Large intestine (tissue), 3 donors: ENCODE measurements at regions not wholly inside any gene's neighbourhood (a gene's known extent, or its start where the extent isn't known, plus 50 kb on each side); places are given as distances from the start of the nearest gene placed in this dataset.

Source experiments
- DNase-seq, 2 donors: peaks; one replicate each; pipeline versions ENCODE4 v3.0.0 to v3.0.0-alpha.2; 2013
- H3K27ac ChIP-seq: one replicate; pipeline ENCODE4 v1.5.1; 2013; ENCODE audit warnings: low read length
- H3K27me3 ChIP-seq: 2 replicates; pipeline ENCODE4 v1.6.1; 2013; ENCODE audit warnings: low read length; ENCODE audit not compliant: control insufficient read depth, insufficient read depth
- H3K36me3 ChIP-seq: 2 replicates; pipeline ENCODE4 v1.6.1; 2013; ENCODE audit warnings: low read length; ENCODE audit not compliant: control insufficient read depth, insufficient read depth
- H3K4me1 ChIP-seq: one replicate; pipeline ENCODE4 v1.6.1; 2013; ENCODE audit warnings: low read length; ENCODE audit not compliant: control insufficient read depth, insufficient read depth
- H3K4me3 ChIP-seq: one replicate; pipeline ENCODE4 v1.5.1; 2013; ENCODE audit warnings: low read length
- H3K9me3 ChIP-seq: one replicate; pipeline ENCODE4 v1.6.1; 2013; ENCODE audit warnings: mild to moderate bottlenecking, low read depth, low read length, moderate library complexity; ENCODE audit not compliant: control insufficient read depth
- WGBS: methylation state at CpG from one replicate; pipeline ENCODE4 v1.1.5; 2013; ENCODE audit warnings: low lambda C conversion rate; ENCODE audit not compliant: insufficient coverage; 5-methylcytosine and 5-hydroxymethylcytosine counted together

GRCh38 chr2:138948070-138948539 lies 167.9 kb upstream of the NXPH2 start:
- no CpG with 5 or more reads among the region's 1 CpG for WGBS
- no peak overlapping the region for H3K27ac ChIP-seq
- peak in 1 of 2 donors; percentile 5 for DNase-seq

DNA sequence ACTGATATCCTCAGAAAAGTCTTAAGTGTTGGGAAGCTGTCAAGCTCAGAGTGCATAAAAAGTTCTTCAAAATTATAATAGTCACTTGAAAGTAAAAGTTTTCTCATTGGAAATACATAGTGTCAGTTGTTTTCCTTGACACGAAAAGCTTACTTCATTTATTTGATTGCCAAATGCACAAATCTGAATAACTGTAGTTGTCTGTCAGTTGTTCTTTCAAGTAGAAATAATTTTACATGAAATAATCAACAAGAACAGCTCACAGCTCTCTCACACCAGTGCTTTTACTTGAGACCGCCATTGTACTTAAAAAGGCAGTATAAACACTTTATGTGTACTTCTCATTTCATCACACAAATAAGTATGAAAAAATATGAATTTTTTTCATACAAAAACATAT lies 163.3 kb upstream of the NXPH2 start:
- no peaks in the 10 kb centered on the region for H3K36me3 ChIP-seq
- H3K9me3 ChIP-seq = no peaks in the 10 kb centered on the region
- no peak overlapping the region for H3K4me3 ChIP-seq
- DNase-seq = no peak
- 100% methylated on average over 2 of the region's 2 CpGs for WGBS
- H3K27me3 ChIP-seq = no peaks in the 10 kb centered on the region
- H3K4me1 ChIP-seq = no peaks in the 10 kb centered on the region
- H3K27ac ChIP-seq = no peak overlapping the region

More at GRCh38 chr2:138948070-138948539, 167.9 kb upstream of the NXPH2 start:
- Histone ChIP-seq H3K4me3 (no peak overlapping the region), H3K9me3 (no peaks in the 10 kb centered on the region), H3K36me3 (no peaks in the 10 kb centered on the region), H3K27me3 (no peaks in the 10 kb centered on the region), H3K4me1 (no peaks in the 10 kb centered on the region)

- no peak for DNase-seq
- no peaks in the 10 kb centered on the region for H3K27me3 ChIP-seq
- H3K9me3 ChIP-seq = no peaks in the 10 kb centered on the region
- no CpG with 5 or more reads among the region's 6 CpGs for WGBS
- no peaks in the 10 kb centered on the region for H3K36me3 ChIP-seq
- no peak overlapping the region for H3K27ac ChIP-seq
- H3K4me3 ChIP-seq = no peak overlapping the region
- no peaks in the 10 kb centered on the region for H3K4me1 ChIP-seq
Observed at GRCh38 chr2:138942466-138942865, 162.3 kb upstream of the NXPH2 start.

DNA sequence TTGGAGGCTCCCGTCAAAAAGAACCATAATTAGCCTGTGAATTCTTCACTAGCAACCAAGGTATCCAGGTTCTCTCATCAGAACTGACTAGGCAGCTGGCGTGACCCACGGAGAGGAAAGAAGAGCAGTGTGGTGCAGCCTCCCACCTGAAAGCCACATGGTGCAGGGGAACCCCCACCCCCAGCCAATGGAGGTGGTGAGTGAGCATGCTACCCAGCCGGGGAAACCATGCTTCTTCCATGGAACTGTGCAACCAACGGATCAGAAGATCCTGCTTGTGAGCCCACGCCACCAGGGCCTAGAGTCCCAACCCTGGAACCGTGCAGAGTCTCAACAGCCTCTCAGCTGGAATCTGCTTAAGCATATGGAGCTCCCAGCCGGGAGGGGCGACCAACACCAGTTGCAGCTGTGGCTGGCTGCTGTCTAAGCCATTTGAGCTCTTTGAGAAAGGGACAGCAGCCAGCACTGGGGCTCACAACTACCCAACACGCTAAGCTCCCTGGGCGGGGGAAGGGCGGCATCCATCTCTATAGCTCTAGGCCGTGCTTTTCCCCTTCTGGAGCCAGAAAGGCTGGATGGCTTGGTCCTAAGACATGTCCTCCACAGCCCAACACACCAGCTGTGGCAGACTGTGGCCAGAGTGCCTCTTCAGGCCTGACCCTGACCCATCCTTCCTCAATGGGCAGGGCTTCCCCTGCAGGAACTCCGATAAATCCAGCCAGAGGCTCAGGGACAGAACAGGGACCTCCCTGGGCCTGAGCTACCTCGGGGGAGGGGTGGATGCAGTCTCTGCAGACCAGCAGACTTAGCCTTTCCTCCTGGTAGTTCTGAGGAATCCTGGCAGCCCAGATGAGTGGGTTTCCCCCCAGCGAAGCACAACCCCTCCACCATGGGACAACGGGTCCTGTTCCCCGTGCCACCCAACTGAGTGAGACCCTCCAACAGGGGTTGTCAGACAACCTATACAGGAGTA lies 151.4 kb upstream of the NXPH2 start:
- no CpG with 5 or more reads among the region's 18 CpGs for WGBS
- no peak for DNase-seq
- Histone ChIP-seq H3K27me3 (no peaks in the 10 kb centered on the region), H3K27ac (no peak overlapping the region), H3K9me3 (no peaks in the 10 kb centered on the region), H3K4me1 (no peaks in the 10 kb centered on the region), H3K4me3 (no peak overlapping the region), H3K36me3 (no peaks in the 10 kb centered on the region)

DNA sequence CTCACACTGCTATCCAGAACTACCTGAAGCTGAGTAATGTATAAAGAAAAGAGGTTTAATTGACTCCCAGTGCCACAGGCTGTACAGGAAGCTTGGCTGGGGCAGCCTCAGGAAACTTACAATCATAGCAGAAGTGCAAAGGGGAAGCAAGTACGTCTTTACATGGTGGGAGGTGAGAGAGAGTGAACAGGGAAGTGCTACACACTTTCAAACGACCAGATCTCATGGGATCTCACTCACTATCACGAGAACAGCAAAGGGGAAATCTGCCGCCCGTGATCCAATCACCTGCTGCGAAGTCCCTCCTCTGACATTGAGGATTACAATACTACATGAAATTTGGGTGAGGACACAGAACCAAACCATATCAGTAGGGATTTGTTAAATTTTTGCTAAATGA lies 150.4 kb upstream of the NXPH2 start:
- no peaks in the 10 kb centered on the region for H3K27me3 ChIP-seq
- no peak for DNase-seq
- H3K9me3 ChIP-seq = no peaks in the 10 kb centered on the region
- H3K4me3 ChIP-seq = no peak overlapping the region
- H3K27ac ChIP-seq = no peak overlapping the region
- no CpG with 5 or more reads among the region's 6 CpGs for WGBS
- H3K36me3 ChIP-seq = no peaks in the 10 kb centered on the region
- H3K4me1 ChIP-seq = no peaks in the 10 kb centered on the region

GRCh38 chr2:138928374-138929021 lies 148.3 kb upstream of the NXPH2 start:
- no peak overlapping the region for H3K27ac ChIP-seq
- H3K9me3 ChIP-seq = no peaks in the 10 kb centered on the region
- DNase-seq = no peak
- 80% methylated on average over 1 of the region's 1 CpG for whole genome bisulfite sequencing
- no peaks in the 10 kb centered on the region for H3K27me3 ChIP-seq
- H3K4me3 ChIP-seq = no peak overlapping the region
- no peaks in the 10 kb centered on the region for H3K36me3 ChIP-seq
- no peaks in the 10 kb centered on the region for H3K4me1 ChIP-seq

DNA sequence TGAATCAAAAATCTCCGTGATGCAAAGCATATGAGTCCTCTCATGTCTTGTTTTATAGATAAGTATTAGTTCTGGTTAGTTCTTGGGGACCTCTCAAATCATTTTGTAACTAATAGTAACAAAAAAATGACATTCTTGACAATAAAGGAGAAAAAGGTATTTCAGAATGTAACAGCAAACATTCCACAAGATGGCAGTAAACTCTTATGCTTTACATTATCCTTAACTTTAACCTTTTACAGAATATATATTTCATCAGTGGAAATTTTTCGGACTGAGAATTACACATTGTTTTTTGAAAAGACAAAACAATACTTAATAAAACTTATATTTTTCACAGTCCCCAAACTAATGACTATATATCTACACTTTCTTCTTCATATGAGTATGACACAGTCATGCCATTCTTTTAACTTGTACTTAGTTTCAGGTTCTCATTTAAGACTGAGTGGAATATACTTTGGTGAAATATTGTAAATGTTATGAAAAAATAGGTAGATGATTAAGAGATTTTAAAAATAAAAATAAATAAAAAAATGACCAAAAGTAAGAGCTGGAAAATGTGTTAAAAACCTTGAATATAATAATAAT lies 142.9 kb upstream of the NXPH2 start:
- no peak overlapping the region for H3K4me3 ChIP-seq
- no peaks in the 10 kb centered on the region for H3K27me3 ChIP-seq
- WGBS = 67% methylated on average over 2 of the region's 2 CpGs
- no peaks in the 10 kb centered on the region for H3K36me3 ChIP-seq
- DNase-seq = no peak
- H3K9me3 ChIP-seq = no peaks in the 10 kb centered on the region
- H3K27ac ChIP-seq = no peak overlapping the region
- H3K4me1 ChIP-seq = no peaks in the 10 kb centered on the region

DNA sequence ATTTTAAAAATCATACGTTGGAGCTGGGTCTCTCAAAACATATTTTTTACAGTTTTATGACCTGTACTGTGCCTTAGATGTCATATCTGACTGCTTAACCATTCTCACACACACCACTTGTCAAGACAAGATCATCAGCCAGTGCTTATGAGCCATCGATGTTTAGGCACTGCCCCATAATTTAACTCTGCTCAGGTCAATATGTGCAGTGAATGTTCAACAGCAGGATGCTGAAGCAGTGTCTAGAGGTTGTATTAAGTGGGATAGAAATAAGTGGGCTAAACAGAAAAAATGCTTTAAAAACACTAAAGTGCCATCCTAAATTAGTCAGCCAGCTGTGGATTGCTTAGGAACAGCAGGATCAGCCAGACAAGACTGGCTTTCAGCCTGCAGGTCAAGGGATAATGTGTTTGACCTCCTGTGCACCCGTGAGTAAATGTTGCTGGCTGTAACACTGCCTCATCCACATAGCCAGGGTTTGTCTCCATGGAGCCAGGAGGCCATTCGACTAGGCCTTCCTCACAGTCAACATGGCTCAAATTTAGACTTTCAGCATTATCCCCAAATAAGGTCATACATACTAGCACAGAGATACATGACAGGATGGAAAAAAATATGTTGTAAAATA lies 139.0 kb upstream of the NXPH2 start:
- Histone ChIP-seq H3K4me3 (no peak overlapping the region), H3K4me1 (no peaks in the 10 kb centered on the region), H3K36me3 (no peaks in the 10 kb centered on the region), H3K27ac (no peak overlapping the region), H3K9me3 (no peaks in the 10 kb centered on the region), H3K27me3 (no peaks in the 10 kb centered on the region)
- no peak for DNase-seq
- no CpG with 5 or more reads among the region's 4 CpGs for WGBS

GRCh38 chr2:138910427-138910826 lies 130.2 kb upstream of the NXPH2 start:
- Histone ChIP-seq H3K4me1 (no peaks in the 10 kb centered on the region), H3K4me3 (no peak overlapping the region), H3K27me3 (no peaks in the 10 kb centered on the region), H3K27ac (no peak overlapping the region), H3K36me3 (no peaks in the 10 kb centered on the region), H3K9me3 (no peaks in the 10 kb centered on the region)
- no CpG with 5 or more reads among the region's 1 CpG for WGBS
- DNase-seq = no peak

GRCh38 chr2:138906549-138906948 lies 126.4 kb upstream of the NXPH2 start:
- Histone ChIP-seq H3K4me1 (no peaks in the 10 kb centered on the region), H3K27ac (no peak overlapping the region), H3K27me3 (no peaks in the 10 kb centered on the region), H3K9me3 (peaks cover 2% of the 10 kb centered on the region), H3K4me3 (no peak overlapping the region), H3K36me3 (no peaks in the 10 kb centered on the region)
- WGBS = 92% methylated on average over 2 of the region's 2 CpGs
- no peak for DNase-seq
